Hepatocyte (in vitro differentiated cells): ENCODE measurements at regions not wholly inside any gene's neighbourhood (a gene's known extent, or its start where the extent isn't known, plus 50 kb on each side); places are given as distances from the start of the nearest gene placed in this dataset.

ENCODE experiments used
- CTCF ChIP-seq: fragments of 200-600 bp; sonication (generic); IDR thresholded peaks from 2 replicates; pipeline ENCODE4 v1.5.1; 2016; ENCODE audit warnings: antibody characterized with exemption, mild to moderate bottlenecking; ENCODE audit not compliant: poor library complexity
- EZH2 ChIP-seq: fragments of 200-600 bp; sonication (generic); IDR thresholded peaks from 2 replicates; pipeline ENCODE4 v1.6.1; 2016; ENCODE audit warnings: antibody characterized with exemption, mild to moderate bottlenecking, borderline replicate concordance
- EZH2phosphoT487 ChIP-seq: fragments of 200-600 bp; sonication (generic); IDR thresholded peaks from one replicate; pipeline ENCODE4 v1.6.1; 2018; ENCODE audit warnings: antibody characterized with exemption, mild to moderate bottlenecking, low read depth, moderate library complexity; ENCODE audit not compliant: unreplicated experiment, severe bottlenecking

GRCh38 chr4:3352941-3353594 is 60.2 kb downstream of the RGS12 start:
- no peak for TF ChIP-seq EZH2
- TF ChIP-seq EZH2phosphoT487, result no peak
- TF ChIP-seq CTCF, result no peak
